Glomerular visceral epithelial cell (primary cell): ENCODE measurements at regions not wholly inside any gene's neighbourhood (a gene's known extent, or its start where the extent isn't known, plus 50 kb on each side); places are given as distances from the start of the nearest gene placed in this dataset.

Source experiments
- DNase-seq: peaks from one replicate; pipeline ENCODE4 v3.0.0-alpha.2; 2016; ENCODE audit errors: extremely low spot score

- DNase-seq = no peak
These were observed 59.4 kb upstream of the GZMB start for GRCh38 chr14:24693353-24693737.

DNA sequence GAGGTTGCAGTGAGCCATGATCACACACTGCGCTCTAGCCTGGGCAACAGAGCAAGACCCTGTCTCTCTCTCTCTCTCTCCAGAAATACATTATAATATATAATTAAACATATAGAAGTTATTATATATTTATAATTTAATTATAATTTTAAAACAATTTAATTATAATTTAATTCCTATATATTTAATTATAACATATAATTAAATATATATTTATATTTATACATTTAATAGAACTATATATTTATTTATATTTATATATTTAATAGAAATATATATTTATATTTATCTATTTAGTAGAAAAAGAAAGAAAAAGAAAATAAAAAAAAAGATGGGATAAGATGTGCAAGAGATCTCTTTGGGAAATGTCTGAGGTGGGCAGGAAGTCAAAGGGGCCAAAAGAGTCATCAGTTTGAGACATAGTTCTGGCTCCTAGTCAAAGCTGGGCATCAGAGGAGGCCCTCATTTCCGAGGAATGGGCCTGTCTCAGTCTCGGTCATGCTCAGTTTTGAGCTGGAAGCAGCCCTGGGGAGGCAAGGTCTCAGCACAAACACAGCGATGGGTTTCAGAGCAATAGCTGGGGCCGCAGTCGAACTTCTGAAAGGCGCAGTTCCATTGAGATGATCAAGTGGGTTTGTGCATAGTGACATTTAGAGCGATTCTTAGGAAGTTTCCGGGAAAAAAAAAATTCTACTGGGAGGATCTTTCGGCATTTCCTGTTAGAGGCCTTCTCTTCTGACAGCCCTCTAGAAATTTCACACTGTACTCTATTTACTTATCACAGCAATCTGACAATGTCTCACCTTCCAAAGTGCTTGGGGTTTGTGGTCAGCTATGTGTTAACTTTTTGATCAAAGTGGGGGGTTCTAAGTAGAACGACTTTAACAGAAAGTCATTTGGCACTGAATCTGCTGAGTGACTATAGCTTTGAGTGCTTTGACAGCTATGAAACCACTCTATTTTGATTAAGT lies 58.7 kb upstream of the GZMB start:
- no peak for DNase-seq

- DNase-seq = no peak
These were observed 56.5 kb upstream of the GZMB start for GRCh38 chr14:24690492-24690891.

- no peak for DNase-seq
These were observed 54.2 kb upstream of the GZMB start for GRCh38 chr14:24688030-24688658.
